Fibroblast of mammary gland (primary cell): ENCODE measurements at regions not wholly inside any gene's neighbourhood (a gene's known extent, or its start where the extent isn't known, plus 50 kb on each side); places are given as distances from the start of the nearest gene placed in this dataset.
"Not testable (repeated sequence)": the region's sequence is repeated elsewhere in the genome, so short reads cannot be mapped to it uniquely, and the experiment has no call there.

Experiments
- DNase-seq: peaks from one replicate; pipeline ENCODE4 v3.0.0-alpha.2; 2010; ENCODE audit warnings: low read depth
- H3K4me3 ChIP-seq: 2 replicates; pipeline ENCODE4 v1.5.1; 2011; ENCODE audit warnings: low read depth, mild to moderate bottlenecking, low read length, moderate library complexity; ENCODE audit not compliant: control insufficient read depth
- CTCF ChIP-seq: conservative IDR thresholded peaks from 2 replicates; pipeline ENCODE4 v1.5.1; 2011; ENCODE audit warnings: low read depth, low read length, inconsistent platforms; ENCODE audit not compliant: control insufficient read depth, insufficient read depth

DNA sequence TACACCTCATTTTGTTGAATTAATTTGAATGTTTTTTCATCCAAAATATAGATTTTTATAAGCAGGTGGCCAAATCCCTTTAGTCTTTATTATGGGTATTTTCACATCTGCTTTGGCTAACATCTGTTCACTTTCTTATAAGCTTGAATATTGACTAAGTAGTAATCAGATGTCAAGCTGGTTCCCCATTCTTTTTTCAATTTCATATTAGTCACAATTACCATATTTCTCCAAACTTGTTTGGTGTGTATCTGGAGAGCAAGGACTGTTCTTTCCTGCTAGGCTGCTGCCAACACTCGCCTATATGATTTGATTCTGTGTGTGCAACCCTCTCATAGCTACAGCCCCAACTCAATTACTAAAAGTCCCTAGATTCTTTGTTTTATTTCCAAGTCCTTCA, 608.5 kb downstream of the PSAT1 start:
- no peak overlapping the region for H3K4me3 ChIP-seq
- no peak for TF ChIP-seq CTCF
- DNase-seq: no peak

DNA sequence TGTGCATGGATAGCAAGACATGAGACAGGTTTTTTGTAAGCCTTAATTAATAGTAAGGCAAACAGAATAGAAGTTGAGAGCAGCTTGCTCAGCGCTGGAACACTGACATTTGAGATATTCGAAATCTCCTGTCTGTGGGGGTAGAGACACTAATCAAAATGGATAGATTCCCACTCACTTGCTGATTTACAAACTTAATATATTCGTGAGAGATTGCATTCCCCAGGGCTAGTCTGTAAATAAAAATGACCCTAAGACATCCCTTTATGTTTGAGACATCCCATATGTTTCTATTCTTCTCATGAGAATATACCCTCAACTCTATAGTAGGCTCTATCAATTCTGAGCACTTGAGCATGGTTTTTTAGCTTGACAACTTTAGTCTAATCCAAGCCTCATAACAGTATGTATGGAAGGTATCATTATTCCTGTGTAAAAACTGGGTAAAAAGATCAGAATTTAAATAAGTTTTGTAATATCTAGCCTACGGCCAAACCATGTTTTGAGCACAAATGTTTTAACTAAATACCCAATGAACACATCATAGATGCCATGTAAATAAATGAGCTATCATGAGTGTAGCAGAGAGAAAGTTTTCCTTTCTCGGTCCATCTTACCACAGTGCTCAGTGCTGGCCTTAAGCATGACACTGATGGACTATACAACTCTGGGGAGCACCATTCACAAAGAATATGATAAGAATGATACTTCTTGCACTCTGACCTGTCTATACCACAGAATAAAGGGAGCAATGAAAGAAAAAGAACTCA, 609.2 kb downstream of the PSAT1 start:
- no peak for TF ChIP-seq CTCF
- no peak for DNase-seq
- no peak overlapping the region for H3K4me3 ChIP-seq

- TF ChIP-seq CTCF: no peak
- no peak for DNase-seq
- no peak overlapping the region for H3K4me3 ChIP-seq
Measured at GRCh38 chr9:78909566-78909965, 612.6 kb downstream of the PSAT1 start.

GRCh38 chr9:78916884-78917283, 620.0 kb downstream of the PSAT1 start:
- not testable (repeated sequence) for DNase-seq, H3K4me3 ChIP-seq

DNA sequence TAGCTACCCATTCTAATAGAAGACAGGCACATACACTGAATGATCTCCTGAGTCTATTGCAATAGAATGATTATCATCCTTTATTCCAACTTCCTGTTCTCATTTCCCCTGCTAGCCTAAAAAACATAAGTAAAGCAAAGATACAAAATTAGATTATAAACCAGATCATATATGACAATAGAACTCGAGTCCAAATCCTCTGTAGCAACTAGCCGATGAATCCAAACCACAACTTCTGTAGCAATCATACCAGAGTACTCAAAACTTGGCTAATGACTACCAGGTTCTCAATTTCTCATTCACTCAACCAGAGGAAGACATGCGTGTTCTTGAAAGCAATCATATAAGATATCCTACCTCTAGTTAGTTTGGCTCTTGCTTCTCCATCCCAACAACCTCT, 622.1 kb downstream of the PSAT1 start:
- TF ChIP-seq CTCF: no peak
- no peak for DNase-seq
- no peak overlapping the region for H3K4me3 ChIP-seq

- TF ChIP-seq CTCF: no peak
- H3K4me3 ChIP-seq: no peak overlapping the region
- no peak for DNase-seq
Measured at GRCh38 chr9:78919701-78920100, 622.8 kb downstream of the PSAT1 start.

- TF ChIP-seq CTCF: no peak
- H3K4me3 ChIP-seq: no peak overlapping the region
- no peak for DNase-seq
Measured at GRCh38 chr9:78921341-78921740, 624.4 kb downstream of the PSAT1 start.
